ENCODE measurements at regions not wholly inside any gene's neighbourhood (a gene's known extent, or its start where the extent isn't known, plus 50 kb on each side); places are given as distances from the start of the nearest gene placed in this dataset.

DNA sequence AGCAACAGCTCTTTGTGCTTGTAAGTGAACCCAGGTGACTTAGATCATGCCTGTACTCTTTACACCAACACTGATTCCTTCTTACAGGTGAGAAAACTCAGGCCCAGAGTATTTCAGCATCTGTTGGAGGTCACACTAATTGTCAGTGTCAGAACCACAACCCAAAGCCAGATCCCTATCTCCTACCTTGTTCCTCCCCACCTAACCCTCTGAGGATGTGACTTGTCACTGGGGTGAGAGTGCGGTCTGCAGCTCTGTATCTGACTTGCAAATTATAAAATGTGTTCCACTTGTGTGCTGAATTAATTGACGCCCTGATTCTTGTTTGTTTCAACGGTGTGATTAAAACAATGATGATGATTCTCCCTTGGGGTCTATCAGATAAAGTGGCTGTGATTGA is 232.5 kb upstream of the KCNG1 start:
- no peak for TF ChIP-seq POLR2A (IDR thresholded peaks at IDR 0.05)
- no peak for TF ChIP-seq CTCF (IDR thresholded peaks at IDR 0.05)
- H3K27me3 ChIP-seq = no peaks in the 10 kb centered on the region
- no peaks in the 10 kb centered on the region for H3K9me3 ChIP-seq
- WGBS, 2 donors = 77 to 82% methylated on average over 3 of the region's 3 CpGs
- no peak overlapping the region for H3K4me3 ChIP-seq
- no peak overlapping the region for H3K27ac ChIP-seq
- H3K36me3 ChIP-seq (ENCODE audit: low read depth, missing control alignments) = no peaks in the 10 kb centered on the region
- H3K4me1 ChIP-seq = no peaks in the 10 kb centered on the region
- intact Hi-C loops (cut with DNase I; ENCODE audit: low total_unique reads) = no loop called here
- no peak for DNase-seq

DNA sequence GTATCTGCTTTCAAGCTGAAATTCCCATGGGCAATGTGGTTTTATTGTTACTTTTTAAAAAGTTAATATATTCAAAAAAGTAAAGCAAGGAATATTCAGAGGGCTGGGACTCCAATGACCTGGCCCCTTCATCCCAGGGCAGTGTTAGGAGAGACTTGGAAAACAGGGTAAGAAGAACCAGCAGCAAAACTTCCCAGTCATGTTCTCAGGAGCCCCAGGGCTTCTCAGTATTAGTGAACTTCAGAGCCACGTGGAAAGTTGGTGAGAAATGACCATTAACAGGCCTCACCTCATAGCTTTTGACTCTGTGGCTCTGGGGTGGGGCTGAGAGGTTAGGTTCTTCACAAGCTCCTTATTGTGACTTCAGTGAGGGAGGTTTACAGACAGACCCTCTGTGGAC is 230.4 kb upstream of the KCNG1 start:
- H3K4me1 ChIP-seq = no peaks in the 10 kb centered on the region
- no peaks in the 10 kb centered on the region for H3K36me3 ChIP-seq (ENCODE audit: low read depth, missing control alignments)
- no peak overlapping the region for H3K27ac ChIP-seq
- no peaks in the 10 kb centered on the region for H3K27me3 ChIP-seq
- intact Hi-C loops (cut with DNase I; ENCODE audit: low total_unique reads) = no loop called here
- no peaks in the 10 kb centered on the region for H3K9me3 ChIP-seq
- WGBS, 2 donors = 50 to 53% methylated on average over 1 of the region's 1 CpG
- no peak for DNase-seq
- TF ChIP-seq CTCF (IDR thresholded peaks at IDR 0.05) (no peak), POLR2A (IDR thresholded peaks at IDR 0.05) (no peak)
- H3K4me3 ChIP-seq = no peak overlapping the region

DNA sequence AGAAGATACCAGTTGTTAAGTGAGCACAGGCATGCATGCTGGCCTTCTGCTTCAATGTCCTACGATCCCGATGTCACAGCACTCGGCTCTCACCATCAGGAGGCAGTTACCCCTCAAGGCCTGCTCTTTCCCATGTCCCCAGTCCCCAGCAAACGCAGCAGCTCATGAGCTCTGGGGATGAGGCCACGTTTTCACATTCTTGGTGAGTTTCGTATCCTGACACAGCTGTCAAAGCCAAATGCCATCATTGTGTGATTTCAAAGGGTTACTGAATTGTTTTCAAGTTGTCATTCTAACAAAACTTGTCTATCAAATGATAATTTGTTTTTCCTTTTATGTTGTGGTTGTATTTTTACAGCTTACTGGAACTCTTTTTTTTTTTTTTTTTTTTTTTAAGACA is 226.9 kb upstream of the KCNG1 start:
- no peak for DNase-seq
- H3K27ac ChIP-seq = no peak overlapping the region
- no peaks in the 10 kb centered on the region for H3K4me1 ChIP-seq
- WGBS, 2 donors = 80 to 89% methylated on average over 6 of the region's 6 CpGs
- H3K9me3 ChIP-seq = no peaks in the 10 kb centered on the region
- no peaks in the 10 kb centered on the region for H3K27me3 ChIP-seq
- H3K36me3 ChIP-seq (ENCODE audit: low read depth, missing control alignments) = no peaks in the 10 kb centered on the region
- TF ChIP-seq CTCF (IDR thresholded peaks at IDR 0.05) (no peak), POLR2A (IDR thresholded peaks at IDR 0.05) (no peak)
- intact Hi-C loops (cut with DNase I; ENCODE audit: low total_unique reads) = no loop called here
- no peak overlapping the region for H3K4me3 ChIP-seq

DNA sequence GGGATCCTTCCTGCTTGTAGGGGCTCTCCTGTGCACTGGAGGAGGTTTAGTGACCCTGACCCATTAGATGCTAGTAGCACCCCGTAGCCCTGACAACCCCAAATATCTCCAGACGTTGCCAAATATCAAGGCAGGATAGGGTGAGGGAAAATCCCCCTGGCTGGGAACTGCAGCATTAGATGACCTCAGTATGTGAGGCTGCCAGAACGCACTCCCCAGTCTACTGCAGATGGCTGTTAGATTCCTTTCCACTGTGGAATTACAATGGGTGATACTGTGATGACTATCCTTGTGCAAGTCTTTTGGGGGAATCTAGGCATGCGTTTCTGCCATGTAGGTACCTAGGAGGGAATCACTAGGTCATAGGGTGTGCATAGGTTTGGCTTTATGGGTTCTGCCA is 226.3 kb upstream of the KCNG1 start:
- WGBS, 2 donors = 68 to 80% methylated on average over 4 of the region's 4 CpGs
- DNase-seq = no peak
- Histone ChIP-seq H3K27ac (no peak overlapping the region), H3K4me3 (no peak overlapping the region), H3K27me3 (no peaks in the 10 kb centered on the region), H3K9me3 (no peaks in the 10 kb centered on the region), H3K4me1 (no peaks in the 10 kb centered on the region), H3K36me3 (ENCODE audit: low read depth, missing control alignments) (no peaks in the 10 kb centered on the region)
- TF ChIP-seq POLR2A (IDR thresholded peaks at IDR 0.05) = no peak
- no peak for TF ChIP-seq CTCF (IDR thresholded peaks at IDR 0.05)
- intact Hi-C loops (cut with DNase I; ENCODE audit: low total_unique reads) = no loop called here

- WGBS, 2 donors = 71 to 85% methylated on average over 10 of the region's 10 CpGs
- Histone ChIP-seq H3K4me1 (no peaks in the 10 kb centered on the region), H3K4me3 (no peak overlapping the region), H3K36me3 (ENCODE audit: low read depth, missing control alignments) (no peaks in the 10 kb centered on the region), H3K9me3 (no peaks in the 10 kb centered on the region), H3K27ac (no peak overlapping the region), H3K27me3 (no peaks in the 10 kb centered on the region)
- intact Hi-C loops (cut with DNase I; ENCODE audit: low total_unique reads) = no loop called here
- no peak for TF ChIP-seq CTCF (IDR thresholded peaks at IDR 0.05)
- no peak for TF ChIP-seq POLR2A (IDR thresholded peaks at IDR 0.05)
- DNase-seq = no peak
Observed at GRCh38 chr20:51244466-51244865, 221.6 kb upstream of the KCNG1 start.
